ENCODE measurements at regions not wholly inside any gene's neighbourhood (a gene's known extent, or its start where the extent isn't known, plus 50 kb on each side); places are given as distances from the start of the nearest gene placed in this dataset.

- H3K9me3 Mint-ChIP-seq, result peaks cover 0 to 2% of the 10 kb centered on the region in 2 donors
Observed at GRCh38 chr1:217024911-217025310, 301.7 kb upstream of the ESRRG start.

GRCh38 chr1:217021956-217022355 is 298.7 kb upstream of the ESRRG start:
- H3K27ac Mint-ChIP-seq, result no peak overlapping the region
- ATAC-seq (replicated peaks in 1 of 2) (no peak), DNase-seq (no peak)
- no peaks in the 10 kb centered on the region for H3K27me3 Mint-ChIP-seq (ENCODE audit: low read depth)
- peaks cover 2 to 5% of the 10 kb centered on the region in 2 donors for H3K9me3 Mint-ChIP-seq
- H3K4me3 Mint-ChIP-seq, result no peak overlapping the region
- no peaks in the 10 kb centered on the region for H3K36me3 Mint-ChIP-seq (ENCODE audit: insufficient read depth in 2 of 2)
- H3K4me1 Mint-ChIP-seq (ENCODE audit: low read depth), result no peaks in the 10 kb centered on the region

More at GRCh38 chr1:217024911-217025310, 301.7 kb upstream of the ESRRG start:
- DNase-seq, result no peak
- Mint-ChIP-seq H3K4me3 (no peak overlapping the region), H3K4me1 (ENCODE audit: low read depth) (no peaks in the 10 kb centered on the region), H3K27me3 (ENCODE audit: low read depth) (no peaks in the 10 kb centered on the region), H3K27ac (no peak overlapping the region), H3K36me3 (ENCODE audit: insufficient read depth in 2 of 2) (no peaks in the 10 kb centered on the region)
- ATAC-seq (replicated peaks in 1 of 2), result no peak

GRCh38 chr1:217021400-217021799 is 298.2 kb upstream of the ESRRG start:
- peaks cover 2 to 5% of the 10 kb centered on the region in 2 donors for H3K9me3 Mint-ChIP-seq
- DNase-seq (no peak), ATAC-seq (replicated peaks in 1 of 2) (no peak)
- H3K27me3 Mint-ChIP-seq (ENCODE audit: low read depth), result no peaks in the 10 kb centered on the region
- no peak overlapping the region for H3K4me3 Mint-ChIP-seq
- H3K36me3 Mint-ChIP-seq (ENCODE audit: insufficient read depth in 2 of 2), result no peaks in the 10 kb centered on the region
- H3K4me1 Mint-ChIP-seq (ENCODE audit: low read depth), result no peaks in the 10 kb centered on the region
- no peak overlapping the region for H3K27ac Mint-ChIP-seq

GRCh38 chr1:217019475-217019874 is 296.2 kb upstream of the ESRRG start:
- Mint-ChIP-seq H3K27ac (no peak overlapping the region), H3K4me1 (ENCODE audit: low read depth) (no peaks in the 10 kb centered on the region), H3K36me3 (ENCODE audit: insufficient read depth in 2 of 2) (no peaks in the 10 kb centered on the region), H3K4me3 (no peak overlapping the region), H3K27me3 (ENCODE audit: low read depth) (no peaks in the 10 kb centered on the region), H3K9me3 (peaks cover 5% of the 10 kb centered on the region in 2 donors)
- DNase-seq (no peak), ATAC-seq (replicated peaks in 1 of 2) (no peak)

GRCh38 chr1:217018648-217019047 is 295.4 kb upstream of the ESRRG start:
- Mint-ChIP-seq H3K9me3 (peaks cover 5 to 7% of the 10 kb centered on the region in 2 donors), H3K27ac (no peak overlapping the region), H3K36me3 (ENCODE audit: insufficient read depth in 2 of 2) (no peaks in the 10 kb centered on the region), H3K27me3 (ENCODE audit: low read depth) (no peaks in the 10 kb centered on the region), H3K4me3 (no peak overlapping the region), H3K4me1 (ENCODE audit: low read depth) (no peaks in the 10 kb centered on the region)
- ATAC-seq (replicated peaks in 1 of 2), result no peak
- DNase-seq, result no peak

- Mint-ChIP-seq H3K27ac (no peak overlapping the region), H3K4me3 (no peak overlapping the region), H3K27me3 (ENCODE audit: low read depth) (no peaks in the 10 kb centered on the region), H3K36me3 (ENCODE audit: insufficient read depth in 2 of 2) (no peaks in the 10 kb centered on the region), H3K4me1 (ENCODE audit: low read depth) (no peaks in the 10 kb centered on the region), H3K9me3 (peaks cover 5% of the 10 kb centered on the region in 2 donors)
- ATAC-seq (replicated peaks in 1 of 2) (no peak), DNase-seq (no peak)
Observed at GRCh38 chr1:217017165-217017564, 293.9 kb upstream of the ESRRG start.

GRCh38 chr1:217014066-217014465 is 290.8 kb upstream of the ESRRG start:
- no peak overlapping the region for H3K4me3 Mint-ChIP-seq
- DNase-seq (no peak), ATAC-seq (replicated peaks in 1 of 2) (no peak)
- no peaks in the 10 kb centered on the region for H3K36me3 Mint-ChIP-seq (ENCODE audit: insufficient read depth in 2 of 2)
- H3K27ac Mint-ChIP-seq, result no peak overlapping the region
- no peaks in the 10 kb centered on the region for H3K4me1 Mint-ChIP-seq (ENCODE audit: low read depth)
- H3K9me3 Mint-ChIP-seq, result peaks cover 5 to 7% of the 10 kb centered on the region in 2 donors
- H3K27me3 Mint-ChIP-seq (ENCODE audit: low read depth), result no peaks in the 10 kb centered on the region

GRCh38 chr1:217012659-217013058 is 289.4 kb upstream of the ESRRG start:
- Mint-ChIP-seq H3K27me3 (ENCODE audit: low read depth) (no peaks in the 10 kb centered on the region), H3K36me3 (ENCODE audit: insufficient read depth in 2 of 2) (no peaks in the 10 kb centered on the region), H3K27ac (no peak overlapping the region), H3K9me3 (peaks cover 2 to 5% of the 10 kb centered on the region in 2 donors), H3K4me1 (ENCODE audit: low read depth) (no peaks in the 10 kb centered on the region), H3K4me3 (no peak overlapping the region)
- ATAC-seq (replicated peaks in 1 of 2) (no peak), DNase-seq (no peak)

- H3K4me3 Mint-ChIP-seq, result no peak overlapping the region
- H3K36me3 Mint-ChIP-seq (ENCODE audit: insufficient read depth in 2 of 2), result no peaks in the 10 kb centered on the region
- peaks cover 2% of the 10 kb centered on the region in 2 donors for H3K9me3 Mint-ChIP-seq
- DNase-seq (no peak), ATAC-seq (replicated peaks in 1 of 2) (no peak)
- H3K4me1 Mint-ChIP-seq (ENCODE audit: low read depth), result no peaks in the 10 kb centered on the region
- H3K27ac Mint-ChIP-seq, result no peak overlapping the region
- no peaks in the 10 kb centered on the region for H3K27me3 Mint-ChIP-seq (ENCODE audit: low read depth)
Observed at GRCh38 chr1:217011097-217011496, 287.9 kb upstream of the ESRRG start.

GRCh38 chr1:217010253-217010652 is 287.0 kb upstream of the ESRRG start:
- H3K4me3 Mint-ChIP-seq, result no peak overlapping the region
- no peak for ATAC-seq (replicated peaks in 1 of 2)
- peaks cover 2% of the 10 kb centered on the region in 2 donors for H3K9me3 Mint-ChIP-seq
- no peak for DNase-seq
- H3K27ac Mint-ChIP-seq, result no peak overlapping the region
- H3K36me3 Mint-ChIP-seq (ENCODE audit: insufficient read depth in 2 of 2), result no peaks in the 10 kb centered on the region
- H3K27me3 Mint-ChIP-seq (ENCODE audit: low read depth), result no peaks in the 10 kb centered on the region
- H3K4me1 Mint-ChIP-seq (ENCODE audit: low read depth), result no peaks in the 10 kb centered on the region

GRCh38 chr1:217009376-217009775 is 286.1 kb upstream of the ESRRG start:
- DNase-seq (no peak), ATAC-seq (replicated peaks in 1 of 2) (no peak)
- Mint-ChIP-seq H3K4me3 (no peak overlapping the region), H3K36me3 (ENCODE audit: insufficient read depth in 2 of 2) (no peaks in the 10 kb centered on the region), H3K9me3 (peaks cover 1 to 2% of the 10 kb centered on the region in 2 donors), H3K27ac (no peak overlapping the region), H3K27me3 (ENCODE audit: low read depth) (no peaks in the 10 kb centered on the region), H3K4me1 (ENCODE audit: low read depth) (no peaks in the 10 kb centered on the region)

GRCh38 chr1:217004776-217005436 is 281.7 kb upstream of the ESRRG start:
- Mint-ChIP-seq H3K36me3 (ENCODE audit: insufficient read depth in 2 of 2) (no peaks in the 10 kb centered on the region), H3K4me3 (no peak overlapping the region), H3K27ac (no peak overlapping the region), H3K9me3 (peaks cover 0 to 2% of the 10 kb centered on the region in 2 donors), H3K27me3 (ENCODE audit: low read depth) (no peaks in the 10 kb centered on the region), H3K4me1 (ENCODE audit: low read depth) (no peaks in the 10 kb centered on the region)
- no peak for DNase-seq
- no peak for ATAC-seq (replicated peaks in 1 of 2)

- Mint-ChIP-seq H3K27me3 (ENCODE audit: low read depth) (no peaks in the 10 kb centered on the region), H3K36me3 (ENCODE audit: insufficient read depth in 2 of 2) (no peaks in the 10 kb centered on the region), H3K9me3 (peaks cover 0 to 2% of the 10 kb centered on the region in 2 donors), H3K4me1 (ENCODE audit: low read depth) (no peaks in the 10 kb centered on the region), H3K27ac (no peak overlapping the region), H3K4me3 (no peak overlapping the region)
- no peak for ATAC-seq (replicated peaks in 1 of 2)
- DNase-seq, result no peak
Observed at GRCh38 chr1:217003355-217003754, 280.1 kb upstream of the ESRRG start.

- Mint-ChIP-seq H3K9me3 (peaks cover 3 to 4% of the 10 kb centered on the region in 2 donors), H3K4me1 (ENCODE audit: low read depth) (no peaks in the 10 kb centered on the region), H3K27me3 (ENCODE audit: low read depth) (no peaks in the 10 kb centered on the region), H3K4me3 (no peak overlapping the region), H3K36me3 (ENCODE audit: insufficient read depth in 2 of 2) (no peaks in the 10 kb centered on the region), H3K27ac (no peak overlapping the region)
- ATAC-seq (replicated peaks in 1 of 2) (no peak), DNase-seq (no peak)
Observed at GRCh38 chr1:216997831-216998230, 274.6 kb upstream of the ESRRG start.

Measured in activated T-cell treated with anti-CD3 and anti-CD28 coated beads, Interleukin-2, amount 50 U/mL, for 72 hours (primary cell).